A673 (cell line): ENCODE measurements at regions not wholly inside any gene's neighbourhood (a gene's known extent, or its start where the extent isn't known, plus 50 kb on each side); places are given as distances from the start of the nearest gene placed in this dataset.

Experiments
- EZH2 ChIP-seq: fragments of 200-600 bp; sonication (generic); IDR thresholded peaks from 2 replicates; pipeline ENCODE4 v1.6.1; 2017; ENCODE audit warnings: borderline replicate concordance, low read depth, mild to moderate bottlenecking, mixed read lengths, antibody characterized with exemption, low read length; ENCODE audit not compliant: poor library complexity, severe bottlenecking
- TF ChIP-seq, protein P1 (sequence below): fragments of 300-800, 200-600 bp; sonication (generic); conservative IDR thresholded peaks from 2 replicates; pipeline ENCODE4 v1.5.1; 2017; ENCODE audit warnings: low read depth, mild to moderate bottlenecking, antibody characterized with exemption, low read length, moderate library complexity, mixed read lengths

GRCh38 chr7:124192885-124193284 lies 160.0 kb upstream of the TMEM229A start:
- TF ChIP-seq, protein P1, sequence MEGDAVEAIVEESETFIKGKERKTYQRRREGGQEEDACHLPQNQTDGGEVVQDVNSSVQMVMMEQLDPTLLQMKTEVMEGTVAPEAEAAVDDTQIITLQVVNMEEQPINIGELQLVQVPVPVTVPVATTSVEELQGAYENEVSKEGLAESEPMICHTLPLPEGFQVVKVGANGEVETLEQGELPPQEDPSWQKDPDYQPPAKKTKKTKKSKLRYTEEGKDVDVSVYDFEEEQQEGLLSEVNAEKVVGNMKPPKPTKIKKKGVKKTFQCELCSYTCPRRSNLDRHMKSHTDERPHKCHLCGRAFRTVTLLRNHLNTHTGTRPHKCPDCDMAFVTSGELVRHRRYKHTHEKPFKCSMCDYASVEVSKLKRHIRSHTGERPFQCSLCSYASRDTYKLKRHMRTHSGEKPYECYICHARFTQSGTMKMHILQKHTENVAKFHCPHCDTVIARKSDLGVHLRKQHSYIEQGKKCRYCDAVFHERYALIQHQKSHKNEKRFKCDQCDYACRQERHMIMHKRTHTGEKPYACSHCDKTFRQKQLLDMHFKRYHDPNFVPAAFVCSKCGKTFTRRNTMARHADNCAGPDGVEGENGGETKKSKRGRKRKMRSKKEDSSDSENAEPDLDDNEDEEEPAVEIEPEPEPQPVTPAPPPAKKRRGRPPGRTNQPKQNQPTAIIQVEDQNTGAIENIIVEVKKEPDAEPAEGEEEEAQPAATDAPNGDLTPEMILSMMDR: no peak
- TF ChIP-seq EZH2: no peak
